NCI-H446 treated with DMSO at 0.1 percent for 48 hours (cell line): ENCODE measurements at regions not wholly inside any gene's neighbourhood (a gene's known extent, or its start where the extent isn't known, plus 50 kb on each side); places are given as distances from the start of the nearest gene placed in this dataset.

Experiments used
- DNase-seq: peaks from one replicate; lab custom pipeline; 2025; lab: John Stamatoyannopoulos, UW

- no peak for DNase-seq
Observed at GRCh38 chr1:222038971-222039370, 297.1 kb upstream of the DUSP10 start.

GRCh38 chr1:222037720-222038119, 295.8 kb upstream of the DUSP10 start:
- DNase-seq = no peak

DNA sequence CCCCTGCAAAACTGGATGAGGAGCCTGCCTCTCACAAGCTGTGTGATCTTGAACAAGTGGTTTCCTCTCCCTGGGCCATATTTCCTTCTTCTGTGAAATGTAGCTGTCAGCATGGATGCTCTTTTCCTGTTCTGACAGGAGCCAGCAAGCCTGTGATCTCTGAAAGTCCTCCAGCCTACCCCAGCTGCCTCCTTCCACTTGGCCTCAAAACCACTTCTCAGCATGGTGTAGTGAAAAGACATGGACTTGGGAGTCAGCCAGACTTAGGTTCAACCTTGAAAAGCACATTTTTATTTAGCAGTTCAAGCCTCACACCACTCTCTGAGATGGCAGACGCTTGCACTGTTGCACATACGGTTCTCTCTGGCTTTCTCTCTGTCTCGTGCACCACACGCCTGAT, 292.9 kb upstream of the DUSP10 start:
- DNase-seq = peak; percentile 96

GRCh38 chr1:222033450-222033849, 291.6 kb upstream of the DUSP10 start:
- DNase-seq = no peak

GRCh38 chr1:222031318-222031717, 289.4 kb upstream of the DUSP10 start:
- DNase-seq = no peak

DNA sequence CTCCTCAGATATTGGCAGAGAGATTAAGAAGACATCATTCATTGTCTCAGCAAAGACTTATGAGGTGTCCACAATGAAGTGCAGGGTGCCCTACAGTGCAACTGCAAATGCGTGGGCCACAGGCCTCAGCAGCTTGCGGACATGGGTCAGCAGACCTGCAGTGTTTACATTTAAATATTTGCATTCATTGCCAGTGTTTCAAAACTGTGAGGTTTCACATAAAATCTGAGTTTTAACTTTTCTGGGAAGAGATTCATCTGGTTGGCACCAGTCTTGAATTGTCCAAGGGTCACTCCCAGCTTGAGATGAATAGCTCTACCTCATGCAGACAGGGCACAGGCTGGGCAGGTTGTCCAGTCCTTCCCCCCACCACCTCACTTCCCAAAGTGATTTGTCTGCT, 286.8 kb upstream of the DUSP10 start:
- DNase-seq = no peak

DNA sequence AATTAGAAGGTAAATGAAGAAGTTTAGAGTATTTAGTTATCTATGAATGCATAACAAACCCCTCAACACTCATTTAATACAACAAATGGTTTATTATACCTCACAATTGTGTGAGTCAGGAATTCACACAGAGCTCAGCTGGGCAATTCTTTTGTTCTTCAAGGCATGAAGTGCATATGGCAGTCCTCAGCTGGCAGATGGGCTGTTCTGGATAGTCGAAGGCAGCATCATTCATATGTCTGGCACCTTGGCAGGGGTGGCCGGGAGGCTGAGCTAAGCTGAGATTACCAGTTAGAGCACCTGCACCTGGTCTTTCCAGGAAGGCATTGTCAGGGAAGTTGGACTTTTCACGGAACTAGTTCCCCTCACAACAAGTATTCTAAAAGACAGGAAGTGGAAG, 286.2 kb upstream of the DUSP10 start:
- peak; percentile 64 for DNase-seq

- no peak for DNase-seq
Observed at GRCh38 chr1:222026280-222026679, 284.4 kb upstream of the DUSP10 start.

DNA sequence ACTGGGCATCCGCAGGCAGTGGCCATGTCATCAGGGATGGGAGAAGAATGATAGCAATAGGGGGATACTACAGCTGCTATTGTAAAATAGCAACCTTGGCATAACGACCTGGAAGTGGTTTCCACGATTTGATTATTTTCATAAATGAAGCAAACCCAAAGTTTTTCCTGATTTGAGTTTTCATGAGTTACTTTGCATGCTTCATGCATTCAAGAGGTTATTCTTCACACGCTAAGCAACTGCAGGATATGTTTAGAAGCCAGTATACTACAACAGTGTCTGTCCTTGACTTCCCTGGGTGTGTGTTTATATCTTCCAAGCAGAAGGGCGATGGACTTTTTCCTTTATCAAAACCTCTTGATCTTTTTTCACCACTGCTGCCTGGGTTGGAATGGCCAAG, 281.1 kb upstream of the DUSP10 start:
- DNase-seq = no peak

- no peak for DNase-seq
Observed at GRCh38 chr1:222021129-222021528, 279.2 kb upstream of the DUSP10 start.

DNA sequence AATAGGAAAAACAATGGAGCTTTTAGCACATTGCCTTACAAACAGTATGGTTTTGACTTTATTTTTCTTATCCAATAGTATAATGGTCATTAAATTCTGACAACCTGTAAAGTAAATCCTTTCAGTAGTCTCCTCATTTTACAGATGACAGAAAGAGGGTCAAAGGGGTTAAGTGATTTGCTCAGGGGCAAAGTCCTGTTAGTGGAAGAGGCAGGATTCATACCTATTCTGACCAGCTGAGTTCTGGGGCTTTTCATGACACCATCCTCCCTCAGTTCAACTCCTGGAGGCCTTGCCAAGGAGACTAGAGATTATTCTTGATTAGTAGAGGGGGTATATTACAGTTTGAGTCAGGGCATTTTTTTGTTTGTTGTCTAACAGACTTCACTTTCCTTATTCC, 278.7 kb upstream of the DUSP10 start:
- DNase-seq = no peak

- no peak for DNase-seq
Observed at GRCh38 chr1:222019029-222019428, 277.1 kb upstream of the DUSP10 start.

DNA sequence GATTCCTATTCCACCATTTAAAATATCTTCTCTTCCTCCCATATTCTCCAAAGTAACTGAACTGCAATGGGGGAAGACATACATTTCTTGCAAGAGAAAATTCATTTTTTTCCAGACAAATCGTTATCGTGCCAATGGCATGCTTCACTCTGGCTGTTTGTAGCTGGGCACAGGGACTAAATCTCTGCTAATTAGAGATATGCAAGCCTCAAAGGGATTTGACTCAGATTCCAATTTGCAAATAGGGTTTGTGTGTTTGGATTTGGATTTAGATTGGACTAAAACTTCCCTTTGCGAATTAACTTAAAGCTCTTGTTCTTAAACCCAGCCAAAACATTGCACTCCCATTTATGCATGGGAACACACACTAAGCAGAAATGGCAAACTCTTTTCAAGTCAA, 276.2 kb upstream of the DUSP10 start:
- no peak for DNase-seq

DNA sequence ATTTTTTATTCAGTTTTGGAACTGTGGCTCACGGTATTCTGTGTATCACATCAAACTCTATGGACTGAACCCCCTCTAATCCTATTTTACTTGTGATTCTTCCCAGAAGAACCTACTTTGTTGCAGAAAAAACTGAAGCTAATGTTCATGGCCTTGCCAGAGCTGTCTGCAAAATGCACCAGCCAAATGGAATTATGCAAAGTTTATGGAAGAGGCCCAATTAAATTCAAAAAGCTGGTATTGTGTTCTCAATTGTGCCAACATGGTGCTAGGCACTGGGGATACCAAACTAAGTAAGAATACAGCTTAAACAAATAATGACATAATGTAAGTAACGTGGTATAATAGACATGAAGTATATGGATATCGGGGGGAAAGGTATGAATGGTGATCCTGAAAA, 273.8 kb upstream of the DUSP10 start:
- DNase-seq = no peak

DNA sequence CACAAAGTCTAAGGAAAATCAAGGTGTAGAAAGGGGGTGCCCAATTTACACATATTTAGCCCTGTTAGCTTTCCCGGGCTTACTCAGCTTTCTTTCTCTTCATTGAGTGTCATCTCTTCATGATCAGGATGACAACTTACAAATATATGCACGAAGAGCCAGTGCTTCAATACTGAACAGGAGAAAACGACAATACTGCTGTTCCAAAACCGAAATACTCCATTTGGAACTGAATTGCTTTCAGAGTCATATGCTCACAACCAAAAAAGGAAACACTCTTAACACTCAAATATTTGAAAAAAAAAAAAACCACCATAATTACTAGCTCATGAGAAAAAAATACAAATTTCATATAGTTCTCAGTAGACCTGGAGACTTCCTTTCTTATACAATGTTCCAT, 272.1 kb upstream of the DUSP10 start:
- DNase-seq = no peak

DNA sequence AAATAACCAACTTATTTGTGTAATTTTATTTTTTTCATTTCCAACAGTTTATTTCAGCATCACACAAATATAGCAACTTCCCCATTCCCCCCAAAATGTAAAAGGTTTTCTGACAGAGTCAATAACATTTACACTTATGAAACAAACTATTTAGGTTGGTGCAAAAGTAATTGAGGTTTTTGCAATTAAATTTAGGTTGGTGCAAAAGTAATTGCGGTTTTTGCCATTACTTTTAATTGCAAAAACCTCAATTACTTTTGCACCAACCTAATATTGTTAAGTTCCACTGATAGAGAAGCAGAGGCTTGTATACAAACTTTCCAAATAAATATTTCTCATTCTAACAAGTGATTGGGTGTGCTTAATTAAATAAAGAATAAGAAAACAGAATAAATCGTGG, 270.9 kb upstream of the DUSP10 start:
- no peak for DNase-seq

DNA sequence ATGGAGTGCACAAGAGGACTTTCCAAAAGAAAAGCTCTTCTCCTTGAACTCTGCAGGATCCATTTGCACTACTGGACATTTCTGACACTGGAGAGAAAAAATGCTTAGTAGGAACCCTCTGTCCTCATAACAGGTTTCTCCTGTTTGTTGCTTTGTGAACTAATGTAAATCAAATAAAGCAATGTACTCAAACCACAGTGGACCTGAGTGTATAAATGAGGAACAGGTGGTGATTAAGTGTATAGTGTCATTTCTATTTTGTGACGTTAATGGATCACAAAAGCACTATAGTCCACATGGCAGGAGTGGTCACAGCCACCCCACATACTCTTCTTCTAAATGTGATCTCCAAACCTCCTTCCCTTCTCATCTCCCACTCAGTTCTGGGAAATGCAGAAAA, 268.4 kb upstream of the DUSP10 start:
- no peak for DNase-seq

DNA sequence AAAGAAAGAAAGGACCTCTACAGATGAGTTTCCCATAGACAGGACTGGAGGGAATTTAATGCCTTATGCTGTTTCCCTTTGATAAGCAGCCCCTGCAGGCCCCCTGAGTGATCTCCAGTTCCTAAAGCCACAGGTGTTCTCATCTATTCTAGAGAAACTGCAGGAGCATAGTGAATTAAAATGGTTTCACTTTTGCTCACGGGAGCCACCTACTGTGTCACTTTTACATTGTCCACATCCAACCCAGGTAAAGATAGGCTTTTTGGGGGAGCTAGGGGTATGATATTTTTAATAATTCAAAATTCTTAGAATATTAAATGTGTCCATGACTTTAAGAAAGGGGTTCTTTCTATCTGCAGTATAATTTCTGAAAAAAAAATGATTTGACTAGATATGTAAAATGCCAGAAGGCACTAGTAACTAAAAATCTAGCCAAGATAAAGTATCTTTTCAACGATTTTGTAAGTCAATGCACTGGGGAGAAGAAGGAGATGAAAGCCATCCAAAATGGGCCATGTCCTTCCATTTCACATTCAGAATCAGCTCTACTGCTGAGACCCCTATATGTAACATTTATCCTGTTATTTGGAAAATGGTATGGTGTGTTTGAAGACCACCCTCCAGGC, 267.3 kb upstream of the DUSP10 start:
- DNase-seq = no peak

DNA sequence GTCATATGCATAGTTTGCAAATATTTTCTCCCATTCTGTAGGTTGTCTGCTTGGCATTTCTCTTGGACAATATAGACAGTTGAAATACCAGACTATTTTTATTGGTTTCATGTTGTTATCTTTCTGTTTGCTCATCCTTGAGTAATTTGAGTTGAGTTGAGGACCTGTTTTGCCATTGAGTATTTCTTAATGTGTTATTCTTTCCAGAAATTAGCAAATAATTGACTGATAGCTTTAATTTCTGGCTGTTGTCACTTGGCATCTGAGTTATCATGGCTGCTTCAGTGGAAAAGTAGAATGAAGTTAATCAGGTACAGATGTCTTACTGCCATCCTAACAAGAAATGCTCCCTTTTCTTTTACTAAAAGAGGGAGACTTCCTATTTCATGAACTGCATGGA, 264.8 kb upstream of the DUSP10 start:
- no peak for DNase-seq

DNA sequence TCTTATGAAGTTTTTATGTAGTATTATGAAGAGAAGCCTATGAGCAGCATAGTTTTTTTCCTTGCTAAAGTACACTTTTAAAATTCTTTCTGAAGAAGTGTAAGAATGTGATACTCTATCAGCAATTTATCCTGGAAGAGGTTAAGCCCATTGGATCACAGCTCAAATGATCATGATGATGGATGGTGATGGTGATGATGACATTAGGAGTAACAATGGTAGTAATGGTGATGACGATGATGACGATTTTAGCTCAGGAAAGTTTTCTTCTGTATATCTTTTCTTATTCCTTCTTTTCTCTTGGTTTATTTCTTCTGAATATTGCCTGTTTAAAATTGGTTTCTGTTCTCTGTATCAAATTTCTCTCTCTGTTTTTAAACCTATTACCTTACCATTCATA, 262.9 kb upstream of the DUSP10 start:
- DNase-seq = no peak

DNA sequence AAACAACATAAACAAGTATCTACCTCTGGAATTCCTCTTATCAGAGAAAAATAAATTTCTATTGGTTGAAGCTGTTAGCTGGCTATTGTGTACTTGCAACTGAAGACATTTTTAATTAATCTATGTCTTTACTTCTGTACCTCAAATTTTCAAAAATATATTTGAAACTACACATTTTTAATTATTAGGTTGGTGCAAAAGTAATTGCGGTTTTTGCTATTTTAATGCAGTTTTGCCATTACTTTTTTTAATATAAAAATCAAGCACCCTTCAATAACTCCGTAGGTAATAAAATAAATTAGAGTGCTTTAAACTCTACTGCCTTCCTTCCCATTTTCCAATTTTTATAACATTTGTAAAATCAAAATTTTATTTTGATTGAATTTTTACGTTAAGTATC, 262.1 kb upstream of the DUSP10 start:
- DNase-seq = no peak

DNA sequence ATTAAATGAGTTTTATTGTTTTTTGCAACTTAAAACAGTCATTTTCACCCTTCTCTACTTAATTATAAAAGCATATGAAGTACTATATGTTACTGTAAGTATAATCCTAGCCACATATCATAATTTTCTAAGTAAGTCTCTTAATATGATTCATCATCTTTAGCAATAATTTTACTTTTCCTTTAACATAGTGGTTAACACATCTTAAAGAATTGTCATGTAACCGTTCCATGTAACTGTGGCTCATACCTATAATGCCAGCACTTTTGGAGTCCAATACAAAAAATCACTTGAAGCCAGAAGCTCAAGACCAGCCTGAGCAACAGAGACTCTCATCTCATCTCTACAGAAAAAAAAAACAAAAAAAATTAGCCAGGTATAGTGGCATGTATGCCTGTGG, 260.6 kb upstream of the DUSP10 start:
- no peak for DNase-seq

GRCh38 chr1:222000131-222000530, 258.2 kb upstream of the DUSP10 start:
- no peak for DNase-seq

DNA sequence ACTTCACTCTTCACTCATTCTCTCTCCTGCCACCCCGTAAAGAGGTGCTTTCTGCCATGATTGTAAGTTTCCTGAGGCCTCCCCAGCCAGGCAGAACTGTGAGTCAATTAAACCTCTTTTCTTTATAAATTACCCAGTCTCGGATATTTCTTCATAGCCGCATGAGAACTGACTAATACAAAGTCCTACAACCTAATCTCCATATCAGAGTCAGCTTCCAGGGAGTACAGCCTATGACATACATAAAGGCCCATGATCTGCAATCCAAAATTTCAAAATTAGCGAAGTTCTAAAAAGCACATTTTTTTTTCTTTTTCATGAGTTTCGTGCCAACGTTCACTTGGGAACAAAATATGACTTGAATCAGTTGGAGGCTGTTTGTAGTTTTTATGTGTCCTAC, 256.9 kb upstream of the DUSP10 start:
- DNase-seq = no peak

- no peak for DNase-seq
Observed at GRCh38 chr1:221998186-221998612, 256.3 kb upstream of the DUSP10 start.
